Stimulated activated CD4-positive, alpha-beta T cell treated with anti-CD3 and anti-CD28 coated beads, Interleukin-4, amount 100 ng/mL, for 48 hours (primary cell): ENCODE measurements at regions not wholly inside any gene's neighbourhood (a gene's known extent, or its start where the extent isn't known, plus 50 kb on each side); places are given as distances from the start of the nearest gene placed in this dataset.

Source experiments
- DNase-seq, 2 donors: peaks; one replicate each; pipeline ENCODE4 v3.0.0-alpha.2; 2020; ENCODE audit warnings: low read depth in 2 of 2

GRCh38 chr19:46944918-46945628, 74.6 kb upstream of the NPAS1 start:
- no peak for DNase-seq

- DNase-seq, result no peak
These were observed 73.7 kb upstream of the NPAS1 start for GRCh38 chr19:46945694-46946489.

DNA sequence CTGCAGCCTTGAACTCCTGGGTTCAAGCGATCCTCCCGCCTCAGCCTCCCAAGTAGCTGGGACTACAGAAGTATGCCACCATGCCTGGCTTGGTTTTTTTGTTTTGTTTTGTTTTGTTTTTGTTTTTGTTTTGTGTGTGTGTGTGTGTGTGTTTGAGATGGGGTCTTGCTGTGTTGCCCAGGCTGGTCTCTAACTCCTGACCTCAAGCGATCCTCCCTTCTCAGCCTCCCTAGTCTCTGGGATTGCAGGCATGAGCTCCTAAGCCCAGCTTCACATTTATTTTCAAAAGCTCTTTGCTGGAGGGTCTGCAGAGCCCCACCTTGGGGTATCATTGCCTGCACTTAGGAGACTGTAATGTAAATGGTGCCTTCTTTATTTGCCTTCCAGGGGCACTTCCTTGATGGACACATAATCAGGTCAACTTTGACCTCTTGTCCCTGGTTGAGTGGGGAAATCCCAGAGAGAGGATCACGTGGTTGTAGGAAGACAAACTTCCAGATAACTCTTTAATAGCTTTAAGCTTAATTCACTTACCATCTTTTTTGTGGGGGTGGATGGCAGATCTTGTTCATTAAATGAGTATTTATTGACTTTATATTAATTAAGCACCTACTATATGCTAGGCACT, 72.9 kb upstream of the NPAS1 start:
- DNase-seq, result no peak

DNA sequence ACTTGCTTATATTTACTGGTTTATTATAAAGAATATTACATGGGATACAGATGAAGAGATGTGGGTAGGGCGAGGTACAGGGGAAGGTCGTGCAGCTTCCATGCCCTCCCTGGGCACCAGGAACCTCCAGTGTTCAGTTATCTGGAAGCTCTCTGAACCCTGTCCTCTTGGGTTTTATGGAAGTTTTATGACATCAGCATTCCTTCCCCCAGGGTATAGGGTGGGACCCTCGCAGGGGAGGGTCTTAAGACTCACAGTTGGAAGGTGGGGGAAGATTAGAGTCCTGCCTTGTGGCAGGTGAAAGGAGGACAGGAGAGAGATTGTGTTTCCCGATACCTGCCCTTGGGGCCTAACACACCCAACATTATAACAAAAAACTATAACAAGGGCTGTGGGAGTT, 71.8 kb upstream of the NPAS1 start:
- DNase-seq, result no peak

GRCh38 chr19:46950526-46951170, 69.0 kb upstream of the NPAS1 start:
- no peak for DNase-seq

GRCh38 chr19:46951171-46951986, 68.3 kb upstream of the NPAS1 start:
- no peak for DNase-seq

DNA sequence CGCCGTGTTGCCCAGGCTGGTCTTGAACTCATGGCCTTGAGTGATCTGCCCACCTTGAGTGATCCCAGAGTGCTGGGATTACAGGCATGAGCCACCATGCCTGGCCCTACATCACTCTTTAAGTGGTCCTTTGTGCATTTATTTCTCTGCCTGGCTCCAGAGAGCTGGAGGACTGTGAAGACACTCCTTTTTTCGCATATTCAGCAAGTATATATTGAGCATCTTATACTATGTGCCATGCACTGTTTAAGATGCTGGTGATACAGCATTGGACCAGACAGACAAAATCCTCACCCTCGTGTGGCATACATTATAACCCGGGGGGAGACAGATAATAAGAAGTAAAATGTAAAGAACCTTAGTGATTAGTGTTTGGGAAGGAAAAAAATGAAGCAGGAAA, 66.8 kb upstream of the NPAS1 start:
- no peak for DNase-seq

- no peak for DNase-seq
These were observed 65.6 kb upstream of the NPAS1 start for GRCh38 chr19:46953955-46954501.

GRCh38 chr19:46954502-46954992, 65.1 kb upstream of the NPAS1 start:
- DNase-seq, result no peak

GRCh38 chr19:46954993-46955812, 64.4 kb upstream of the NPAS1 start:
- DNase-seq, result no peak

- no peak for DNase-seq
These were observed 63.7 kb upstream of the NPAS1 start for GRCh38 chr19:46955813-46956371.

GRCh38 chr19:46958532-46958931, 61.1 kb upstream of the NPAS1 start:
- DNase-seq, result no peak

- DNase-seq, result no peak
These were observed 59.6 kb upstream of the NPAS1 start for GRCh38 chr19:46959894-46960556.

GRCh38 chr19:46962030-46962570, 57.5 kb upstream of the NPAS1 start:
- no peak for DNase-seq

DNA sequence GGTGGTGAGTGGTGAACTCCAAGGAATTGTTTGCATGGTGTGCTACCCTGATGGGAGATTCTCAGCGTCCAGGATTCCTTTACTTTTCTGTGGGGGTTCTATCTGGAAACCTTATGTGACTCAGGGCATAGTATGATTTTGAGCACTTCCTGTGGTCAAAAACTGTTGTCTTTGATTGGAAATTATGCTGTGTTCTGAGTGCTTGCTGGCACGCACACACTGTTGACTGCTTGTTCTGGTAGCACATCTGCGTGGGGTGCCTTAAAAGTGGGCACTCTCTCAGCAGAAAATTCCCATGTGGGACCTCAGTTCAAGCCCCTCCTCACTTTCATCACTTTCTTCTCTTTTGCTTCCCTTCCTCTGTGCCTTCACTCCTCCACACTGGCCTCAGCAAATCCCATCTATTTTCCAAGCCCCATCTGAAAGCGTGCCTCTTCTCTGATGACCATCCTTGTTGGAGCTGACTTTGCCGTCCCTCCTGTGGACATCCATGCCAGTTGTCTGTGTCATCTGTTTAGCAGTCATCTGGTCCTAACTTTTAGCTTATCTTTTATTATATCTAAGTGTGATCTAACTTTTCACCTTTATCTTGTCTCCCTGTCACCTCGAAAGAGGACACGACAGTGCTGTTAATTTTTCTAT, 56.4 kb upstream of the NPAS1 start:
- no peak for DNase-seq

- no peak for DNase-seq
These were observed 52.0 kb upstream of the NPAS1 start for GRCh38 chr19:46967578-46968032.
